ENCODE measurements at regions not wholly inside any gene's neighbourhood (a gene's known extent, or its start where the extent isn't known, plus 50 kb on each side); places are given as distances from the start of the nearest gene placed in this dataset.

DNA sequence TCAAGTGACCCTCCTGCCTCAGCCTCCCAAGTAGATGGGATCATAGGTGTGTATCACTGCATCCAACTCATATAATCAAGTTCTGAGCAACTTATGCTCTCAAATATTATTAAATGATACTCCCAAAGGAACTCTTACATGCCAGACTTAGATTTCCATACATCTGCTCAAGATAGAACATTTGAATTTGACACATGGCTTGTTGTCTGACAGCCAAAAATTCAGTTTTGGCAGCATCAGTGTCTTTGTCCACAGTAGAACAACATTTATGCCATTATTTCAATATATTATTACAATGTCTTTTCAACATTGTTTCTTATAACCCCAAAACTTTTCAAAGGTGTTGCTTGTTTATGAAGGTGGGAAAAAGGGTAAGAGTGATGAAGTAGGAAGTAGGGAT lies 116.2 kb downstream of the SUCNR1 start:
- TF ChIP-seq YY1 (IDR thresholded peaks at IDR 0.05) (no peak), FOXA1 (IDR thresholded peaks at IDR 0.05) (no peak), NR2F2 (IDR thresholded peaks at IDR 0.05) (no peak), HNF4A (conservative IDR thresholded peaks at IDR 0.05) (no peak), EGR1 (IDR thresholded peaks at IDR 0.05; ENCODE audit: low read depth in 2 of 2) (no peak), GABPA (IDR thresholded peaks at IDR 0.05 in 1 of 2, conservative IDR thresholded peaks at IDR 0.05 in 1 of 2) (no peak), HNF4G (IDR thresholded peaks at IDR 0.05) (no peak), RAD21 (IDR thresholded peaks at IDR 0.05) (no peak), JUND (IDR thresholded peaks at IDR 0.05) (no peak)
- TF ChIP-seq, protein P1, sequence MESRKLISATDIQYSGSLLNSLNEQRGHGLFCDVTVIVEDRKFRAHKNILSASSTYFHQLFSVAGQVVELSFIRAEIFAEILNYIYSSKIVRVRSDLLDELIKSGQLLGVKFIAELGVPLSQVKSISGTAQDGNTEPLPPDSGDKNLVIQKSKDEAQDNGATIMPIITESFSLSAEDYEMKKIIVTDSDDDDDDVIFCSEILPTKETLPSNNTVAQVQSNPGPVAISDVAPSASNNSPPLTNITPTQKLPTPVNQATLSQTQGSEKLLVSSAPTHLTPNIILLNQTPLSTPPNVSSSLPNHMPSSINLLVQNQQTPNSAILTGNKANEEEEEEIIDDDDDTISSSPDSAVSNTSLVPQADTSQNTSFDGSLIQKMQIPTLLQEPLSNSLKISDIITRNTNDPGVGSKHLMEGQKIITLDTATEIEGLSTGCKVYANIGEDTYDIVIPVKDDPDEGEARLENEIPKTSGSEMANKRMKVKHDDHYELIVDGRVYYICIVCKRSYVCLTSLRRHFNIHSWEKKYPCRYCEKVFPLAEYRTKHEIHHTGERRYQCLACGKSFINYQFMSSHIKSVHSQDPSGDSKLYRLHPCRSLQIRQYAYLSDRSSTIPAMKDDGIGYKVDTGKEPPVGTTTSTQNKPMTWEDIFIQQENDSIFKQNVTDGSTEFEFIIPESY (IDR thresholded peaks at IDR 0.05) = no peak
- TF ChIP-seq, protein P2, sequence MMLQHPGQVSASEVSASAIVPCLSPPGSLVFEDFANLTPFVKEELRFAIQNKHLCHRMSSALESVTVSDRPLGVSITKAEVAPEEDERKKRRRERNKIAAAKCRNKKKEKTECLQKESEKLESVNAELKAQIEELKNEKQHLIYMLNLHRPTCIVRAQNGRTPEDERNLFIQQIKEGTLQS (IDR thresholded peaks at IDR 0.05) = no peak
- TF ChIP-seq, protein P3, sequence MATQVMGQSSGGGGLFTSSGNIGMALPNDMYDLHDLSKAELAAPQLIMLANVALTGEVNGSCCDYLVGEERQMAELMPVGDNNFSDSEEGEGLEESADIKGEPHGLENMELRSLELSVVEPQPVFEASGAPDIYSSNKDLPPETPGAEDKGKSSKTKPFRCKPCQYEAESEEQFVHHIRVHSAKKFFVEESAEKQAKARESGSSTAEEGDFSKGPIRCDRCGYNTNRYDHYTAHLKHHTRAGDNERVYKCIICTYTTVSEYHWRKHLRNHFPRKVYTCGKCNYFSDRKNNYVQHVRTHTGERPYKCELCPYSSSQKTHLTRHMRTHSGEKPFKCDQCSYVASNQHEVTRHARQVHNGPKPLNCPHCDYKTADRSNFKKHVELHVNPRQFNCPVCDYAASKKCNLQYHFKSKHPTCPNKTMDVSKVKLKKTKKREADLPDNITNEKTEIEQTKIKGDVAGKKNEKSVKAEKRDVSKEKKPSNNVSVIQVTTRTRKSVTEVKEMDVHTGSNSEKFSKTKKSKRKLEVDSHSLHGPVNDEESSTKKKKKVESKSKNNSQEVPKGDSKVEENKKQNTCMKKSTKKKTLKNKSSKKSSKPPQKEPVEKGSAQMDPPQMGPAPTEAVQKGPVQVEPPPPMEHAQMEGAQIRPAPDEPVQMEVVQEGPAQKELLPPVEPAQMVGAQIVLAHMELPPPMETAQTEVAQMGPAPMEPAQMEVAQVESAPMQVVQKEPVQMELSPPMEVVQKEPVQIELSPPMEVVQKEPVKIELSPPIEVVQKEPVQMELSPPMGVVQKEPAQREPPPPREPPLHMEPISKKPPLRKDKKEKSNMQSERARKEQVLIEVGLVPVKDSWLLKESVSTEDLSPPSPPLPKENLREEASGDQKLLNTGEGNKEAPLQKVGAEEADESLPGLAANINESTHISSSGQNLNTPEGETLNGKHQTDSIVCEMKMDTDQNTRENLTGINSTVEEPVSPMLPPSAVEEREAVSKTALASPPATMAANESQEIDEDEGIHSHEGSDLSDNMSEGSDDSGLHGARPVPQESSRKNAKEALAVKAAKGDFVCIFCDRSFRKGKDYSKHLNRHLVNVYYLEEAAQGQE (IDR thresholded peaks at IDR 0.05) = no peak
- TF ChIP-seq, protein P4, sequence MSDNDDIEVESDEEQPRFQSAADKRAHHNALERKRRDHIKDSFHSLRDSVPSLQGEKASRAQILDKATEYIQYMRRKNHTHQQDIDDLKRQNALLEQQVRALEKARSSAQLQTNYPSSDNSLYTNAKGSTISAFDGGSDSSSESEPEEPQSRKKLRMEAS (IDR thresholded peaks at IDR 0.05) = no peak
- no peak for DNase-seq (ENCODE audit: low spot score)
- no peaks in the 10 kb centered on the region for H3K9me3 ChIP-seq (ENCODE audit: control insufficient read depth in 4 of 4, low read length in 3 of 4)
- H3K36me3 ChIP-seq (ENCODE audit: control insufficient read depth in 4 of 4, insufficient read depth in 3 of 4, low read depth in 1 of 4, low read length in 3 of 4) = no peaks in the 10 kb centered on the region
- no peak overlapping the region for H3K27ac ChIP-seq (ENCODE audit: low read depth in 1 of 2, low read length in 2 of 2)
- no peak overlapping the region for H3K9ac ChIP-seq (ENCODE audit: low read depth in 1 of 2, low read length in 2 of 2)
- H3K4me1 ChIP-seq (ENCODE audit: control insufficient read depth in 4 of 4, insufficient read depth in 4 of 4, low read length in 3 of 4) = no peaks in the 10 kb centered on the region
- H3K27me3 ChIP-seq (ENCODE audit: control insufficient read depth in 4 of 4, insufficient read depth in 4 of 4, low read length in 3 of 4) = no peaks in the 10 kb centered on the region
- H3K4me3 ChIP-seq (ENCODE audit: low read depth in 1 of 3, low read length in 3 of 3) = no peak overlapping the region

DNA sequence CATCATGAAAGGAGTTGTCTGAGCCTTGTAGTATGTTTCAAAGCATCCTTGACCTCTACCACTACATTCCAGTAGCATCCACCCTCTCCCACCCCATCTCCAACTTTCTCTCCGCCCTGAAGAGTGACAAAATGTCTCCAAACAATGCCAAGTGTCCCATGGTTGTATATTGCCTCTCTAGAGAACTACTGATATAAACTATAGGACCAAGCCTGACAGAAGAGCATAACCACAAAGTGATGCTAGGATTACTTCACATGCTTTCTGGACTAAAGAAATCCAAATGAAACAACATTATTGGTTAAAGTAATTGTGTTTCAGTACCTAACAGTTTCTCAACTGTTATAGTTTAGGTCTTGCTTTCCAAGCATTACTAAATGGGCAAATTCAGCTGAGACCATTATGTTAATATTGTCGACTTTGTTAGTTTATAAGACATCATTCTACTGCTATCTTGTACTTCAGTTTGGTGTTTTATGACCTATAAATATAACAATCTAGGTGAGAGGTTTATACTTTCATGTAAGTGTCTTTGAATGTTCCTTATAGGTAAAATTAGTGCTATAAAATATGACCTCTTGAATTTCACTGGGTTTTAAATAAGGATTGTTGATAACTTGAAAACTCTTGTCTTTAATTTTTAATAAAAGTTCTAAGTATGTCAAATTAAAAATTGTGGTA lies 117.4 kb downstream of the SUCNR1 start:
- Histone ChIP-seq H3K27me3 (ENCODE audit: control insufficient read depth in 4 of 4, insufficient read depth in 4 of 4, low read length in 3 of 4) (no peaks in the 10 kb centered on the region), H3K27ac (ENCODE audit: low read depth in 1 of 2, low read length in 2 of 2) (no peak overlapping the region), H3K9me3 (ENCODE audit: control insufficient read depth in 4 of 4, low read length in 3 of 4) (no peaks in the 10 kb centered on the region), H3K4me3 (ENCODE audit: low read depth in 1 of 3, low read length in 3 of 3) (no peak overlapping the region), H3K4me1 (ENCODE audit: control insufficient read depth in 4 of 4, insufficient read depth in 4 of 4, low read length in 3 of 4) (no peaks in the 10 kb centered on the region), H3K9ac (ENCODE audit: low read depth in 1 of 2, low read length in 2 of 2) (no peak overlapping the region), H3K36me3 (ENCODE audit: control insufficient read depth in 4 of 4, insufficient read depth in 3 of 4, low read depth in 1 of 4, low read length in 3 of 4) (no peaks in the 10 kb centered on the region)
- TF ChIP-seq TAF1 (conservative IDR thresholded peaks at IDR 0.05) (no peak), NR2F2 (IDR thresholded peaks at IDR 0.05) (no peak), HNF4G (IDR thresholded peaks at IDR 0.05) (no peak), GABPA (IDR thresholded peaks at IDR 0.05 in 1 of 2, conservative IDR thresholded peaks at IDR 0.05 in 1 of 2) (no peak)
- TF ChIP-seq, protein P2 (IDR thresholded peaks at IDR 0.05) = no peak
- TF ChIP-seq, protein P3 (IDR thresholded peaks at IDR 0.05) = no peak
- no peak for DNase-seq (ENCODE audit: low spot score)
- 72% methylated on average over 2 of the region's 2 CpGs for WGBS
